A172 (cell line): ENCODE measurements at regions not wholly inside any gene's neighbourhood (a gene's known extent, or its start where the extent isn't known, plus 50 kb on each side); places are given as distances from the start of the nearest gene placed in this dataset.
A peak's percentile ranks its signal among the peaks of the same experiment; 100 is the strongest.

Experiments
- DNase-seq: peaks from one replicate; pipeline ENCODE4 v3.0.0-alpha.2; 2015; ENCODE audit warnings: low spot score

DNA sequence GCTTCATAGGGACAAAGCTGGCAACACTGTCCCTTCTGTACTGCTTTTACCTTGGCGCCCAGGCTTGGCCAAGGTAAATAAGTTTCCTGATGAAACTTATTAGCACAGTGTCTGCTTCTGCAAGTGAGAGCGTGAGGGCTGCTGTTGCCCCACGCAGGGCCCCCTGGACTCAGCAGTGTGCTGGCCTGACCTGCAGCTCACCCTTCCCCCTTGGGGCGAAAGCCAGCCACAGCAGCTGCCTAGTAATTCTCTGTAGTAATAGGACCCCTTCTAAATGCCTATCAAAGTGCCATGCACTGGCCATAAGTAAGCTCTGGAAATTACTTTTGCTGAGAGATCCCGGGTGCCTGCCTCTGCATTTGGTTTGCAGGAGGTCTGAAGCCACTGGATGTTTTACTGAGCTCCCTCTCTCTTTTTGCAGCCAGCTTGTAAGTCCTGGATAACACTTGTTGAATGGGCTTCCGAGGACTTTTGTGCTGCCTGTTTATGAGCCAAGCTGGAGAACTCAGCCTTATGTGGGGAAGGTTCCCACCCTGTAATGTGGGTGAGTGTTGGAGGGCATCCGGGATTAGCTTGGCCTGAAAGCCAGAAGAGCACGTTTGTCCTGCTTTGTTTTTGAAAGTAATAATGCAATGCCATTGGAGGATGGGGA, 293.9 kb downstream of the C7orf25 start:
- DNase-seq = no peak

DNA sequence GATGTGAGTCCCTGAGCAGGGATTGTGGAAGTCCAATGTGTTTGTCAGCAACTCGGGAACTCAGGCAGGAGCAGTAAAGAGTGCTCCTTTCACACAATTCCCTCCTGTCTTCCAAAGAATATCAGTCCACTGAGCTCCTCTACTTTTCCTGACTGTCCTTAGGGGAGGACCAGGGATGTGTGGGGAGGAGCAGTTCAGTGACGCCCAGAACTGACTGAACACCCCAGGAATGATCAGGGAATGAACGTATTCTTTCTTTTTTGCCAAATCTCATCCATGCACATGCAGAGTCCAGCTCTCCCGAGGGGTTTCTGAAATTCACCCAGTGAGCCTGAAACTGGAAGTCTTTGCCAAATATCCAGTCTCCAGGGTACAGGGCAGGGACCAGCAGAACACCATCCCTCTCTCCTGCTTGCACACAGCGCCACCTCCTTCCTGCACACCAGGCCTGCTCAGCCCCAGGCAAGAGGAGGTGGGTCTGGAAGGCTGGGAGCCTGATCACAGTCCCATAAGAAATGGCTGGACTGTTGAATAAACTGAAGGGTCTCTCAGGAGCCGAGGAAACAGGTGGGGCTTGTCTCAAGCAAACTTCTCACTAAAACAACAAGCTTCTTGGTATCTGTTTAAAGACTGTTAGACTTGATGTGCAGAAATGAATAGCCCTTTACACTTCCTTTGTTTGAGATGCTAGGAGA, 294.7 kb downstream of the C7orf25 start:
- no peak for DNase-seq

DNA sequence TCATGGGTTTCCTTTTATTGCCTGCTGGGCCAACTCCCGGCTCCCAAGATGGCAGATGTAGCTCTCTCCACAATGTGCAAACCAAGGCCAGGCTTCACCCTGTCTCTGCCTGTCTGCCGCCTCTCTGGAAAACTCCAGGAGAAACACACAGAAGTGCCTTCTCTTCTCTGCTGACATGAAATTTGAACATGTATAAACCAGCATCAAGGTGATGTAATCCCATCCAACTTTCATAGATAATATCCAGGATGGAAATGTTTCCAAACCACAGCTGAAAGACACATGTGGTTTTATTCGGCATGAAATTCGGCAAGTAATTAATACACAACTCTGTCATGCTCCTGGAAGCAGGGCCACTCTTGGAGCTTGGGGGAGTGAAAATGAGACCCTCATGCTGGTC, 297.2 kb downstream of the C7orf25 start:
- DNase-seq = no peak

DNA sequence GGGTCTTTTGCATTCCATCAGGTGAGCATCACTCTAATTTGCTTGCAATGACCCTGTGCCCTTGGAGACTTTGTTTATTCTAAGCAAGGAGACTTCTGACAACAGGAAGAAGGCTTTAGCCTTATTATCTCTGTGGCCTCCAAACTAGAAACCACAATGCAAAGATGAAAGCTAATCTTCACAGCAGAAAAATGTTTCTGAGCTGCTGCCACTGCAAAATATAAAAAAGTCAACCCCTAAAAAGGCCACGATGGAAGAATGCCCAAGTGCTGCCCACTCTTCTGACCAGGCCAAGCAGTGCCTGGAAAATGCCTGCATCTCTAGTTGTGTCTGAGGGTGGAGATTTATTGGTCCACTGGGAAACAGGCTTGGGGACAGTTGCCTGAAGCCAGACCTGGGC, 299.9 kb downstream of the C7orf25 start:
- DNase-seq = peak; percentile 54

DNA sequence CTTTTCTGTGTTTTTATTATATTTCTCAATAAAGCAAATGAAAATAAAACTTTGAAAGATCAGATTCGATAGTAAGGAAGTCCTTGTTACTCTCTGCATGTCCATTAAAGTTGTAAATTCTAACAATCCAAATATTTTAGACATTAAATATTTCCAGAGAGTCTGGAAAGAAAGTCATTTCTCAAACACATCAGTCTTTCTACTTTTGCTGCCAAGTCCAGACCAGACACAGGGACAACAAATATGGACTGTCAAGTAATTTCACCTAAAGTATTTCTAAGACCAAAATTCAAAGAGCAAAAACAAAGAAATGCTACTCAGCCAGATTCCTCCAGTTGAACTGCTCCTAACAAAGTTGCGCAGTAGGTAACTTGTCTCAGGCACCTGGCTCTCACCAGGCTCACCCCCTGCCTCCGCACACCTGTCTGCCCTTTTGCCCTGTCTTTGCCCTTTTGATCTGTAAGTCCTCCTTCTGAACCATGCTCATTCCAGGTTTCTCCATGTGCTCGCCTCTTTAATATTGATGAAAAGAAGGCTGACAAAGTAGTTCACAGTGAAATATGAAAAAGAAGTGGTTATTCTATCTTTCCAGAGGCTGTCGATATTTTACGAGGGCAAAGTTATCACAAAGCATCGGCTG, 300.5 kb downstream of the C7orf25 start:
- no peak for DNase-seq

DNA sequence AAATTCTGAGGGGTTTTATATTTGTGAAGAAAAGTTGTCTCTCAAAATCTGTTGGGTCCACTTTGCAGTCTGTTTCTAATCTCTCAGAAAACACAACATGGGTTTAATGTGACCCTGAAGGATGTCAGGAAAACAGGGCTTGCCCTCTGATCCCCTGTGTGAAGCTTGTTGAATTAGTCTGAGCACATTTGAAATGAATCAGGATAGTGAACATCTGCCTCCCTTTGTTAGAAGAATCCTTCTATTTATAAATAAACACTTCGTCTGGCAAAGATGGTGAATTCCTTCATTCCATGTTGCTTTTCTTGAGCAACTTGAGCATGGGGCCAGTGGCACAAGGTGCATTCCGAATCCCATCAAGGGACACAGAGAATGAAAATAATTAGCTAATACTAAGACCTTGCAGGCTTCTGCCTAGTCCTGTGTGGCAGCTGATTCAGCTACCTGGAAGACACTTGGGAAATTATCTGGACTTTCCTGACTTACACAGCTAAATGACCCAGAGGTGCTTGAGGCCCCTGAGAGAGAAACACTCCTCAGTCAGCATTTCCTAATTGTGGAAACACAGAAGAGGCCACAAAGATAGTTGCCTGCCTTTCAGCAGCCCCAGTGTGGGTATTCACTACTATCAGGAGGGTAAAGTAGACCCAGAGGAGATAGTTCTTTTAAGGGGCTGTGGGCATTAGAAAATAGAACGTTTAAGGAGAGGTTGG, 305.5 kb downstream of the C7orf25 start:
- DNase-seq = no peak

DNA sequence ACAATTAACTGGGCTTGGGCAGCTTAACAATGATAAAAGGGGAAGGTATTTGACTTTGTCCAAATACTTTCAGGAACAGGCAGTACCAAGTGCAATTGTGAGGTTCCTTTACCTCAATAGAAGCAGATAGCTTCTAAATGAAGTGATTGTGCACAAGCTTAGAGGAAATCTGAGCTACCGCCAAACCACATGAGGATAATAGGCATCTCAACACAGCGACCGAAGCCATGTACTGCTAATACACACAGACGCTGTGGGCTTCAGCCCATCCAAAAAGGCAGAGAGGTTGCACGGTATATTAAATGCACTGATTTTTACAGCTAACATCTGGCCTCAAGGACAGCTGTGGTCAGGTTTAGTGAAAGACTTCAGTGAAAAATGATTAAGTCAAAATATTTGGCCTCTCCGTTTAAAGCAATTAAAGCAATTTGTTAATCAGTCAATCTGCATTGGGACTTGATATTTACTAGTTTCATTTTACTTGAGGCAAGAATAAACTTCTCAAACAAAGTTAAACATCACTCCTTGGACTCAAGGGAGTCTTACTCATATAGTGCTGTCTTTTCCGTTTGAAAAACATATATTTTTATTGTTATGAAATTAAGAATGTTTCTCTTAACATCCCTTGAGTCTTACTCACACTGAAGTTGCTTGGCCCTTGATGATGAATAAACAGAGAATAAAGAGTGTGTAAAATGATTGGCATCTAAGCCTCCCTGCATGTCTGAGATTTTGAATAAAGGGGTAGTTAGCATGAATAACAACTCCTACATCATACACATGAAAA, 306.3 kb downstream of the C7orf25 start:
- DNase-seq = no peak

DNA sequence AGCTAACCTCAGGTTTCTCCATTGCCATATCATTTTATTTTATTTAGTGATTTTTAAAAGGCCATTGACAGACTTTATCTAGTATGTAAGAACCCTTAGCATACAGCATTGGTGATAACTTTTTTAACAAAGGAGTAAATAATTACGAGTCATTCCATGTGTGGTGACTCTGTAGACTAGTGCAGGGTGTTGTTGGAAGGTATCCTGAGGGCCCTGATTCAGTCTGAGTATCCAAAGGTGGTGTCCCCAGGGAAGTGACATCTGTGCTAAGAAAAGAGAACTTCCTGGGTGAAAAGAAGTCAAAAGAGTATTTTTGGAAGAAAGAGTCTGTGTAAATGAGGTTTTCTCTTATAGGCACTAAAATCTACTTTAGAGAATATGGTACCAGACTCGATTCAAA, 308.4 kb downstream of the C7orf25 start:
- no peak for DNase-seq

DNA sequence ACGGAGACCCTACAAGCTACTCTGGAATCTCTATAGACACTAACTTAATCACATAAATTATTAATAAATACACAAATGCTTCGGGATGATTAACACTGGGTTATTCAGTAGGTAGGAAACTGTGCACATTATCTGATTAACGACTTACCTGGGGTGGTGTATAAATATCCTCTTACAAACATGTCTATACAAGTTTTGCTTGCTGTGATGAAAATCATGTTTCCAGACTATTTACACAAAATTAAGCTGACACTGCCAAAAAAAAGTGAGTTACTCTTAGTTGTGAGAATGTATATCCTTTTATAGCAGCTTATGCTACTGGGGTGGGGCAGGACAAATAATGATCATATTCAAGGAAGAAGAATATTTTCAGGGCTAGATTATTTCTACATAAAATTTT, 314.6 kb downstream of the C7orf25 start:
- DNase-seq = no peak

DNA sequence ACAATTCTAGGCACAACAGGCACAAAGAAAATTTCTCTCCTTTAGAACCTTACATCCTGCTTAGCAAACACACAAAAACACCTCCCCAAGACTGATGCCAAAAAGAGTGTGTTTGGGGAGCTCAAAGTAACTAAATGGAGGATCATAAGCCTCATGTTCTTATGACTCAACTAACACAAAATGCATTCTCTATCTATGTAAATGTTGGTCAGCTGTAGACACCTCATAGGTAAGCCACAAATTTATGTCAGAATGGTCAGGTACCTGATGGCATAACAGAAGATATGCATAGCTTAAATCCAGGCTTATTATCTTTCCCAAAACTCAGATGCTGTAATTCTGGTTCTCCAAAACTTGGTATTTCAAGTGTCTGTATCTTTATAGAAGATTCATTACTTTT, 315.1 kb downstream of the C7orf25 start:
- DNase-seq = no peak

DNA sequence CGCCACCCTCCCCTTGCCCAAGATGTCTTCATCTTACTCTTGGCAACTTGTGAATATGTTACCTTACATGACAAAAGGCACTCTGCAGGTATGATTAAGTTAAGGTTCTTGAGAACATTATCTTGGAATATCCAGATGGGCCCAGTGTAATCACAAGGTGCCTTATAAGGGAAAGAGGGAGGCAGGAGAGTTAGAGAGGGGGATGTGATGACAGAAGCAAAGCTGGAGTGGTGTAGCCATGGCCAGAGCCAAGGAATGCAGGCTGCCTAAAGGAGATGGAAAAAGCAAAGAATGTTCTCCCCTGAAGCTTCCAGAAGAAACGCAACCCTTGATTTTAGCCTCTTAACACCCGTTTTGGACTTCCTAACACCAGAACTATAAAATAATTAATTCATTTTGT, 318.0 kb downstream of the C7orf25 start:
- DNase-seq = no peak

DNA sequence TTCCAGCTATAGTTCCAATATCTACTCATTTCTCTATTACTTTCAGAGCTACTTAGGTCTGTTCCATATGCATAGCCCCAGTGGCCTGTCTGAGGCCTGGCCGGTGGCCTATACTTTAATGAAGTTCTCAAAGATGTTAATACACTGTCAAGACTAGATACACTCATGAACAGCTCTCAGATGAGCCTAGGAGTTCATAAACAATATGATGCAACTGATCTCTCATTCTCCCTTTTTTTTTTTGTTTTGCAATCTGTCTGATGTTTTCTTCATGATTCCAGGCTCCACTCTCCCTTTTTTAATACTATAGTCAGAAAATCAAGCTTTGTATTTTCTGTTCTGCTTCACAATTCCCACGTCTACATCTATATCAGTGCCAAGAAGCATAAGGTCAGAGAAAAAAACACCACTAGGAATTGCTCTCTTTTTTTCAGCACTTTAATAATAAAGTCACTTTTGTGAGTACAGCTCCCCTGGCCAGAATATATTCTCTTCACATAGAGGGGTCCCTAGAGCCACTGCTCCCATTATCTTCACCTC, 321.0 kb downstream of the C7orf25 start:
- DNase-seq = no peak

DNA sequence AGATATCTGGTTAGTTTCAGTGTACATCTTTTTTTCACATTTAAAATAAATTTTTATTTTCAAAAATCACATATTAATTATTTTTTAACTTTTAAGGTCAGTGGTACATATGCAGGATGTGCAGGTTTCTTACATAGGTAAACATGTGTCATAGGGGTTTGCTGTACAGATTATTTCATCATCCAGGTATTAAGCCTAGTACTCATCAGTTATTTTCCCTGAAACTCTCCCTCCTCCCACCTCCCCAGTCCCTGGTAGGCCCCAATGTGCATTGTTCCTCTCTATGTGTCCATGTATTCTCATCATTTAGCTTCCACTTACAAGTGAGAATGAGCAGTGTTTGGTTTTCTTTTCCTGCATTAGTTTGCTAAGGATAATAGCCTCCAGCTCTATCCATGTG, 323.0 kb downstream of the C7orf25 start:
- no peak for DNase-seq

DNA sequence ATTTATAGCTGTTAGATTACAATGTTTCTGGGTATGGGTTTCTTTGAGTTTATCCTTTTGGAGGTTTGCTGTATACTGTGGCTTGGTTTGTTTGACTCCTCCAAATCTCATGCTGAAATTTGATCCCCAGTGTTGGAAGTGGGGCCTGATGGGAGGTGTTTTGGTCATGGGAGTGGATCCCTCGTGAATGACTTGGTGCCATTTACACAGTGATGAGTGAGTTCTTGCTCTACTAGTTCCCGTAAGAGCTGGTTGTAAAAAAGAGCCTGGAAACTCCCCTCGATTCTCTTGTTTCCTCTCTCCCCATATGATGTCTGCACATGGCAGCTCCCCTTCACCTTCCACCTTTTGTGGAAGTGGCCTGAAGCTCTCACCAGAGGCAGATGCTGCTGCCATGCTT, 324.1 kb downstream of the C7orf25 start:
- no peak for DNase-seq

DNA sequence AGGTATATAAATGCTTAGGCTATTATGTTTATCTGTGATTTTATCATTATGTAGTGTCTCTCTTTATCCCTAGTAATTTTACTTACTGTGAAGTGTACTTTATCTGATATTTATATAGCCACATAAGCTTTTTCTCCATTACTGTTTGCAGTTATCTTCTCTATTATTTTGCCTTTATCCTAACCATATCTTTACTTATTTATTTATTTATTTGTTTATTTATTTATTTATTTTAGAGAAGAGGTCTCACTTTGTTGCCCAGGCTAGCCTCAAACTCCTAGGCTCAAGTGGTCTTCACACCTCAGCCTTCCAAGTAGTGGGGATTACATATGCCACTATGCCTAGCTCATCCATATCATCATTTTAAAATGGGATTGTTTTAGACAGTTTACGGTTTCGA, 331.8 kb downstream of the C7orf25 start:
- no peak for DNase-seq

DNA sequence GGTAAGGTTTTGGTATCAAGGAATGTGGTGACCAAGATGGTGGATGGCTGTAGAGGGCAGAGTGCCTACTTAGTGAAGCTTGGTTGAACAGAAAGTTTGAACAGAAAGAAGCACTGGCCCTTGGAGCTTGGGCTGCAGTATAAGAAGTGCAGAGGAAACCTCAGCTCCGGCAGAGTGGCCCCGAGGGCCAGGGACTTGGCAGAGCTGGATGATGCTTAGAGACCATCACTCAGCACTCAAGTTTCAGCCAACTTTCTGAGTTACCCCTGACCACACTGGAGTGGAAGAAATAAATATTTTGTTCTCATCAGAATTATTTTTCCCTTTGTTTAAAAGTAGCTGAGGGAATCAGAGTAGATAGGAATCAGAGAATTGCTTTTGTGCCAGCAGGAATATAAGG, 336.7 kb downstream of the C7orf25 start:
- DNase-seq = no peak

DNA sequence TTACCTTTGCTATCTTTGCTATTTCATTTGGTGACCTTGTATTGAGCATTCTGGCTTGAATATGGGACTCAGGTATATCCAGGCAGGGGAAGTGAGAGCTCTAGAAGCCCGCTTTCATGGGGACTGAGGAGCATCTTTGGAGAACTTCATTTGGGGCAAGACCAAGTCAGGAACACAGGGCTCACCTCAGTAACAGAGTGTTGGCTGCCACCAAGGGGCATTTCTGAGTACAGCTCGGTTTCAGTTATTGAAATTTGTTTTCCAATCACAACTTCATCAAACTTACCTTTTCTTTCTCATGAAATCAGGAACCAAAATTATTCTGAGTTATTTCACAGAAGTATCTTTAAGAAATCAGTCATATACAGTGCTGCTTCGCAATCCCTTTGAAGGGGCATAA, 337.2 kb downstream of the C7orf25 start:
- no peak for DNase-seq

DNA sequence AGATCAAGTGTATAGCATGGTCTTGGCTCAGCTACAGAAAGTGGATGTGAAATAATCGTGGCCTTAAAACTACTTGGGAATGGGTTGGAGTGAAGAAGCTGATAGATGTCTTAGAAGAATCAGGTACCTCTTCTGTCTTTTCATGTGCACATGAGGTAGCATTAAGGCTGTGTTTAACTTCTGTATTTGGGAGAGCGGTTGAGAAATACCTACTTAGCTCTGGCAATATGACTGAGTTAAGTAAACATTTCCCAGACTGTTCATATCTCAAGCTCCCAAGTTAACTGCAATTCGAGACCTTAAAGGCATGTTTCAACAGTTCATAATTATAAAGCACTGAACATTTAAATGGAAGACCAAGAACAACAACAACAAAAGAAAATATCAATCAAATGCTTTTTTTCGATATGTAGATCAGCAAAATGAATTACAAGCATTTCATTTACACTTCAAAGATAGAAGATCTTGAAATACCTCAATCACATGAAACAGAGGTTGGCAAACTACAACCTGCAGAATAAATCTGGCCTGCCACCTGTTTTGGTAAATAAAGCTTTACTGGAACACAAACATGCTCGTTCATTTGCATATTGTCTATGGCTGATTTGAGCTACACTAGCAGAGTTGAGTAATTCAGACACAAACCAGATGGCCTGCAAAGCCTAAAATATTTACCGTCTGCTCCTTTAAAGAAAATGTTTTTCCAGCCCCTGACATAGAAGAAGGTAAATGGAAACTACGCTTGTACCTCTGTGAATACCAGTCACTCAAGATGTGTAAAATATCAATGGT, 337.1 kb upstream of the GLI3 start:
- no peak for DNase-seq

DNA sequence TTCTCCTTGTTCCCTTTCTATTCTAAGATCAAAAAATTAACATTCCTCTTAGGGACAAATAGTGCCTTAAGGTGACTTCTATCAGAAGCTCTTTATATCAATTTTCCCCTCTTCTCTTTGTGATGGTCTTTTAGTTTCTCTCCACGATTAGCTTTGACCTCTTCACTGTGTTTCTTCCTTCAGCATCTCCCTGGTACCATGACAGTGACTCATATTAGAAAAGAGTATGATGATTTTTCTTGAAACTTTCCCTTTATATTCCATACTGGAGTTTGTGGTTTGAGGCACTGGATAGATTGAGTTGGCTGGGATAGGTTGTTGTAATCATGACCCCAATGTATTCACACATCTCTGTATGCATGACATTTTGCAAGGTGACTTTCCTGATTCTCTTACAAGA, 335.6 kb upstream of the GLI3 start:
- DNase-seq = no peak

DNA sequence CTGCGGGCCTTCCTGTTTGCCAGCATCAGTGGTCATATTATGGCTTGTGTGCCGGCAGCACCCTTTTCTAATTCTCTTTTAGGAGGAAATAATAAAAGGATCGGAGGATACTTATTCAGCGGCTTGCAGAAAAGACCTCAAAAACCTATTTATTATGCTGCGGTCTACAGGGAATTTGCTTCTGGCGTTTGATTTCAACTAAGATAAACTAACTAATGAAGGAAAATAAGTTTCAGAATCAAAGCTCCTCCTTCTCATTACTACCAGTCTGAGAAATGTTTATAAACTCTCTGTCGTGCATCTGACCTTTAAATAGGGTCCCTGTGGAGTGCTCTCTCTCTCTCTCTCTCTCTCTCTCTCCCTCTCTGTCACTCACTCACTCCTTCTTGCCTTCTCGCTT, 335.0 kb upstream of the GLI3 start:
- no peak for DNase-seq

DNA sequence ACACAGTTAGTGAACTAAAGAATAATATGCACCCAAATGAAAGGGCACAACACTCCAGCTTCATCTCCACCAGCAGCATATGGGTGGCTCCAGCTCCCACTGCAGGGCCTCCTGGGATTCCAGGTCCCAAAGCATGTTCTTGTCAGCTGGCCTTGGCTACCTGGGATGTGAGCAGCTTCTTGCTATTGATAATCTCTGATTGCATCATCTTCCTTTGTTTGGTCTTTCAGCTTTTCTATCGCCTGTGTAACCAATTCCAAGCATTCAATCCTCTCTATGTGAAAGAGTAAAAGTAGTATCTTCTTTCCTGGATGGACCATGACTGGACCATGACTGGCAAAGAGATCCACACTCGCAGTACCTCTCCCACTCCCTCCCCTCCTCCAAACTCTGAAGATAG, 333.9 kb upstream of the GLI3 start:
- no peak for DNase-seq
